ENCODE measurements at regions not wholly inside any gene's neighbourhood (a gene's known extent, or its start where the extent isn't known, plus 50 kb on each side); places are given as distances from the start of the nearest gene placed in this dataset.

DNA sequence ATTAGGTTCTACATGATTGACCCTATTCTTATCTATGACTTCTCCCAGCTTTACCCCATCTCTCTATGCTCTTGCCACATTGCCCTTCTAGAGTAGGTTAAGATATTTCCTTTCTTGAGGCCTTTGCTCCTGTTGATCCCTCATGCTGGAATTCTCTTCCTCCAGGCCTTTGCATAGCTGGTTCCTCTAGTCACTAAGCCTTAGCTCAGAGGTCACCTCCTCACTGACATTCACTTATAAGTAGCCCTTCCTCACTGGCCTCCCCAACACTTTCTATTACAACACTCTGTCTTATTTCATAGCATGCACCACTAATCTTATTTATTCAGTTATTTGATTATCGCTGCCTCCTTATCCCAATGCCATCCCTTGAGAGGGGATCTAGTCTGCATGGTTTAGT lies 228.4 kb upstream of the COL8A1 start:
- H3K4me3 ChIP-seq: no peak overlapping the region
- no peaks in the 10 kb centered on the region for H3K27me3 ChIP-seq
- intact Hi-C loops (cut with DNase I; ENCODE audit: low total_unique reads): no loop called here
- no peaks in the 10 kb centered on the region for H3K4me1 ChIP-seq
- H3K36me3 ChIP-seq: no peaks in the 10 kb centered on the region
- H3K9me3 ChIP-seq: no peaks in the 10 kb centered on the region
- TF ChIP-seq CTCF (IDR thresholded peaks at IDR 0.05): no peak
- TF ChIP-seq POLR2AphosphoS5 (IDR thresholded peaks at IDR 0.05): no peak
- TF ChIP-seq POLR2A (IDR thresholded peaks at IDR 0.05): no peak
- TF ChIP-seq EP300 (IDR thresholded peaks at IDR 0.05): no peak
- no peak overlapping the region for H3K27ac ChIP-seq
- no peak for DNase-seq
- 89 to 100% (median 95%) methylated on average over 1 of the region's 1 CpG for WGBS, 5 donors

- Histone ChIP-seq H3K4me3 (no peak overlapping the region), H3K27me3 (no peaks in the 10 kb centered on the region), H3K4me1 (no peaks in the 10 kb centered on the region), H3K27ac (no peak overlapping the region), H3K36me3 (no peaks in the 10 kb centered on the region), H3K9me3 (no peaks in the 10 kb centered on the region)
- no peak for DNase-seq
- 67 to 74% (median 70%) methylated on average over 4 of the region's 4 CpGs for WGBS, 5 donors
- intact Hi-C loops (cut with DNase I; ENCODE audit: low total_unique reads): no loop called here
- TF ChIP-seq POLR2A (IDR thresholded peaks at IDR 0.05): no peak
- no peak for TF ChIP-seq CTCF (IDR thresholded peaks at IDR 0.05)
- no peak for TF ChIP-seq POLR2AphosphoS5 (IDR thresholded peaks at IDR 0.05)
- TF ChIP-seq EP300 (IDR thresholded peaks at IDR 0.05): no peak
These were observed 231.1 kb upstream of the COL8A1 start for GRCh38 chr3:99407257-99407656.

- Histone ChIP-seq H3K27me3 (no peaks in the 10 kb centered on the region), H3K36me3 (no peaks in the 10 kb centered on the region), H3K27ac (no peak overlapping the region), H3K4me3 (no peak overlapping the region), H3K4me1 (no peaks in the 10 kb centered on the region), H3K9me3 (peaks cover 0 to 19% (median 14%) of the 10 kb centered on the region in 4 donors)
- DNase-seq: no peak
- TF ChIP-seq EP300 (IDR thresholded peaks at IDR 0.05) (no peak), POLR2AphosphoS5 (IDR thresholded peaks at IDR 0.05) (no peak), CTCF (IDR thresholded peaks at IDR 0.05) (no peak), POLR2A (IDR thresholded peaks at IDR 0.05) (no peak)
- WGBS, 5 donors: 77 to 98% (median 89%) methylated on average over 1 of the region's 1 CpG
- intact Hi-C loops (cut with DNase I; ENCODE audit: low total_unique reads): no loop called here
These were observed 235.6 kb upstream of the COL8A1 start for GRCh38 chr3:99402755-99403154.

GRCh38 chr3:99400352-99400751 lies 238.0 kb upstream of the COL8A1 start:
- H3K9me3 ChIP-seq: peaks cover 0 to 21% (median 14%) of the 10 kb centered on the region in 4 donors
- no peak overlapping the region for H3K27ac ChIP-seq
- 65 to 81% (median 74%) methylated on average over 2 of the region's 2 CpGs for WGBS, 5 donors
- H3K4me1 ChIP-seq: no peaks in the 10 kb centered on the region
- H3K27me3 ChIP-seq: no peaks in the 10 kb centered on the region
- TF ChIP-seq CTCF (IDR thresholded peaks at IDR 0.05): no peak
- no peak for TF ChIP-seq POLR2A (IDR thresholded peaks at IDR 0.05)
- no peak for TF ChIP-seq POLR2AphosphoS5 (IDR thresholded peaks at IDR 0.05)
- no peak for TF ChIP-seq EP300 (IDR thresholded peaks at IDR 0.05)
- intact Hi-C loops (cut with DNase I; ENCODE audit: low total_unique reads): no loop called here
- no peak for DNase-seq
- no peaks in the 10 kb centered on the region for H3K36me3 ChIP-seq
- no peak overlapping the region for H3K4me3 ChIP-seq

Data from stomach (tissue), 8 donors.